Caki2 (cell line): ENCODE measurements at regions not wholly inside any gene's neighbourhood (a gene's known extent, or its start where the extent isn't known, plus 50 kb on each side); places are given as distances from the start of the nearest gene placed in this dataset.

Experiments used
- DNase-seq: peaks from one replicate; pipeline ENCODE4 v3.0.0-alpha.2; 2015; ENCODE audit warnings: low read depth
- in situ Hi-C: cut with HindIII; loops from 2 replicates; pipeline ENCODE4 v1.10.0; 2016; ENCODE audit warnings: low sequenced_read_pairs, low pct_unique_long_range_greater_than_20kb, mixed read lengths

GRCh38 chr20:7463290-7463689 is 477.0 kb downstream of the HAO1 start:
- DNase-seq, result no peak
- in situ Hi-C loops, result no loop called here

- DNase-seq, result no peak
- in situ Hi-C loops, result no loop called here
Measured at GRCh38 chr20:7470912-7471311, 469.3 kb downstream of the HAO1 start.

- in situ Hi-C loops, result no loop called here
- no peak for DNase-seq
Measured at GRCh38 chr20:7490288-7490687, 450.0 kb downstream of the HAO1 start.

GRCh38 chr20:7492257-7492656 is 448.0 kb downstream of the HAO1 start:
- DNase-seq, result no peak
- in situ Hi-C loops, result no loop called here

GRCh38 chr20:7493311-7493710 is 446.9 kb downstream of the HAO1 start:
- in situ Hi-C loops, result no loop called here
- no peak for DNase-seq

GRCh38 chr20:7496394-7496991 is 443.8 kb downstream of the HAO1 start:
- DNase-seq, result peak; percentile 15
- in situ Hi-C loops, result no loop called here

- peak; percentile 14 for DNase-seq
- in situ Hi-C loops, result no loop called here
Measured at GRCh38 chr20:7497985-7498384, 442.3 kb downstream of the HAO1 start.

GRCh38 chr20:7499201-7499600 is 441.1 kb downstream of the HAO1 start:
- no peak for DNase-seq
- in situ Hi-C loops, result no loop called here

- no peak for DNase-seq
- in situ Hi-C loops, result no loop called here
Measured at GRCh38 chr20:7500231-7500663, 440.0 kb downstream of the HAO1 start.

GRCh38 chr20:7503501-7503900 is 436.8 kb downstream of the HAO1 start:
- in situ Hi-C loops, result no loop called here
- DNase-seq, result no peak

- DNase-seq, result no peak
- in situ Hi-C loops, result no loop called here
Measured at GRCh38 chr20:7505152-7505834, 435.0 kb downstream of the HAO1 start.

- no peak for DNase-seq
- in situ Hi-C loops, result no loop called here
Measured at GRCh38 chr20:7505835-7506221, 434.4 kb downstream of the HAO1 start.

- in situ Hi-C loops, result no loop called here
- DNase-seq, result no peak
Measured at GRCh38 chr20:7516621-7517111, 423.6 kb downstream of the HAO1 start.

GRCh38 chr20:7520361-7520760 is 419.9 kb downstream of the HAO1 start:
- in situ Hi-C loops, result no loop called here
- DNase-seq, result no peak

- in situ Hi-C loops, result no loop called here
- no peak for DNase-seq
Measured at GRCh38 chr20:7523288-7523687, 417.0 kb downstream of the HAO1 start.

- no peak for DNase-seq
- in situ Hi-C loops, result no loop called here
Measured at GRCh38 chr20:7540018-7540417, 400.2 kb downstream of the HAO1 start.

GRCh38 chr20:7540923-7541322 is 399.3 kb downstream of the HAO1 start:
- no peak for DNase-seq
- in situ Hi-C loops, result no loop called here

GRCh38 chr20:7571101-7571500 is 369.2 kb downstream of the HAO1 start:
- in situ Hi-C loops, result no loop called here
- DNase-seq, result no peak

GRCh38 chr20:7571521-7572055 is 368.7 kb downstream of the HAO1 start:
- in situ Hi-C loops, result no loop called here
- DNase-seq, result no peak

GRCh38 chr20:7579888-7580287 is 360.4 kb downstream of the HAO1 start:
- no peak for DNase-seq
- in situ Hi-C loops, result no loop called here
